H1 (cell line): ENCODE measurements at regions not wholly inside any gene's neighbourhood (a gene's known extent, or its start where the extent isn't known, plus 50 kb on each side); places are given as distances from the start of the nearest gene placed in this dataset.

Source experiments
- CTCF ChIA-PET: fragments of 300-600 bp; sonication (Branson Sonifier 250); formaldehyde crosslinking; loops from one replicate; lab custom pipeline; 2021; ENCODE audit not compliant: partially characterized antibody; lab: Charles Lee
- POLR2A ChIA-PET: fragments of 300-600 bp; sonication (Branson Sonifier 250); formaldehyde crosslinking; loops from one replicate; lab custom pipeline; 2021; ENCODE audit warnings: inconsistent platforms; ENCODE audit not compliant: partially characterized antibody; lab: Charles Lee
- DNase-seq, 2 experiments: peaks; one replicate each; pipeline versions ENCODE4 v3.0.0 to v3.0.0-alpha.2; 2010 to 2022; ENCODE audit warnings: low spot score in 2 of 2, low read depth in 1 of 2, mixed read lengths in 1 of 2
- FAIRE-seq: peaks from 2 replicates; lab custom pipeline; 2011; peaks lifted over from hg19 to GRCh38; lab: Jason Lieb, UNC
- H2AFZ ChIP-seq: 2 replicates; pipeline ENCODE4 v1.8.1; 2012; ENCODE audit warnings: low read length, inconsistent platforms
- H2AK5ac ChIP-seq: 2 replicates; pipeline ENCODE4 v1.6.1; 2013; ENCODE audit warnings: low read depth, low read length
- H2BK120ac ChIP-seq: replicated peaks from 2 replicates; pipeline ENCODE3; 2013; ENCODE audit warnings: low read depth, low read length, inconsistent platforms
- H2BK12ac ChIP-seq: 2 replicates; pipeline ENCODE4 v1.6.1; 2013; ENCODE audit warnings: low read depth, low read length
- H2BK15ac ChIP-seq: 2 replicates; pipeline ENCODE4 v1.6.1; 2013; ENCODE audit warnings: low read length
- H2BK20ac ChIP-seq: 2 replicates; pipeline ENCODE4 v1.6.1; 2013; ENCODE audit warnings: low read length
- H2BK5ac ChIP-seq: 2 replicates; pipeline ENCODE4 v1.6.1; 2013; ENCODE audit warnings: low read depth, low read length
- H3K14ac ChIP-seq: 2 replicates; pipeline ENCODE4 v1.6.1; 2013; ENCODE audit warnings: inconsistent platforms; ENCODE audit not compliant: insufficient read length
- H3K18ac ChIP-seq: 2 replicates; pipeline ENCODE4 v1.6.1; 2013; ENCODE audit warnings: low read length; ENCODE audit errors: extremely low read depth
- H3K23ac ChIP-seq: 2 replicates; pipeline ENCODE4 v1.6.1; 2013; ENCODE audit warnings: inconsistent platforms; ENCODE audit not compliant: insufficient read length
- H3K23me2 ChIP-seq: 2 replicates; pipeline ENCODE4 v1.6.1; 2013; ENCODE audit warnings: low read depth, low read length
- H3K27ac ChIP-seq: 2 replicates; pipeline ENCODE4 v1.6.1; 2011; ENCODE audit warnings: low read depth, low read length, inconsistent platforms
- H3K27me3 ChIP-seq, 4 experiments: replicated peaks in 1 of 4; 1 replicate in 1 of 4; 2 replicates in 3 of 4; pipeline versions ENCODE4 v1.6.1 to v1.8.1; 2011 to 2013; ENCODE audit warnings: low read length in 3 of 4, mild to moderate bottlenecking in 3 of 4, inconsistent platforms in 2 of 4, mixed read lengths in 2 of 4, moderate library complexity in 1 of 4; ENCODE audit not compliant: control insufficient read depth in 3 of 4, insufficient read depth in 3 of 4; ENCODE audit errors: extremely low read depth in 1 of 4
- H3K36me3 ChIP-seq, 4 experiments: 2 replicates each; pipeline versions ENCODE4 v1.6.1 to v1.8.1; 2011 to 2013; ENCODE audit warnings: mild to moderate bottlenecking in 4 of 4, low read length in 3 of 4, moderate library complexity in 2 of 4, control low read depth in 1 of 4, inconsistent platforms in 1 of 4; ENCODE audit not compliant: insufficient read depth in 4 of 4, control insufficient read depth in 2 of 4
- H3K4ac ChIP-seq: replicated peaks from 2 replicates; pipeline ENCODE3; 2013; ENCODE audit warnings: low read length, low read depth, mixed read lengths, inconsistent platforms; ENCODE audit not compliant: insufficient read length
- H3K4me1 ChIP-seq, 4 experiments: replicated peaks in 1 of 4; 1 replicate in 1 of 4; 2 replicates in 3 of 4; pipeline versions ENCODE4 v1.6.1 to v1.8.1; 2011 to 2013; ENCODE audit warnings: low read length in 3 of 4, inconsistent platforms in 2 of 4, mixed read lengths in 1 of 4; ENCODE audit not compliant: insufficient read depth in 4 of 4, control insufficient read depth in 3 of 4
- H3K4me2 ChIP-seq, 2 experiments: 2 replicates each; pipeline versions ENCODE4 v1.6.1 to v1.8.1; 2011 to 2013; ENCODE audit warnings: low read depth in 2 of 2, low read length in 2 of 2, control low read depth in 1 of 2, inconsistent platforms in 1 of 2, mild to moderate bottlenecking in 1 of 2; ENCODE audit not compliant: insufficient read depth in 1 of 2
- H3K4me3 ChIP-seq, 4 experiments: fragments of 200-600, 300-600 bp in 1 of 4; sonication (generic), shearing (Covaris generic), sonication (Bioruptor Twin) in 1 of 4; 2 replicates each; pipeline versions ENCODE4 v1.5.1 to v1.8.1; 2011 to 2016; ENCODE audit warnings: low read length in 4 of 4, low read depth in 3 of 4, control low read depth in 2 of 4, inconsistent platforms in 2 of 4, mild to moderate bottlenecking in 2 of 4, mixed read lengths in 1 of 4, moderate library complexity in 1 of 4; ENCODE audit not compliant: insufficient read depth in 2 of 4; ENCODE audit errors: extremely low read depth in 1 of 4
- H3K56ac ChIP-seq: replicated peaks from 2 replicates; pipeline ENCODE3; 2013; ENCODE audit warnings: low read depth, mild to moderate bottlenecking, mixed read lengths, low read length, inconsistent platforms; ENCODE audit not compliant: insufficient read length
- H3K79me1 ChIP-seq: 2 replicates; pipeline ENCODE4 v1.6.1; 2013; ENCODE audit warnings: low read depth, low read length, control low read depth
- H3K79me2 ChIP-seq, 2 experiments: 2 replicates each; pipeline versions ENCODE4 v1.6.1 to v1.8.1; 2012 to 2013; ENCODE audit warnings: low read length in 2 of 2, mild to moderate bottlenecking in 2 of 2, inconsistent platforms in 1 of 2; ENCODE audit not compliant: insufficient read depth in 2 of 2, control insufficient read depth in 1 of 2
- H3K9ac ChIP-seq, 4 experiments: replicated peaks in 1 of 4; 1 replicate in 1 of 4; 2 replicates in 3 of 4; pipeline versions ENCODE4 v1.6.1 to v1.8.1; 2011 to 2013; ENCODE audit warnings: low read depth in 3 of 4, low read length in 3 of 4, control low read depth in 2 of 4, mild to moderate bottlenecking in 2 of 4, moderate library complexity in 2 of 4, inconsistent platforms in 1 of 4; ENCODE audit errors: extremely low read depth in 1 of 4
- H3K9me3 ChIP-seq, 2 experiments: 2 replicates each; pipeline versions ENCODE4 v1.6.1 to v1.8.1; 2012 to 2013; ENCODE audit warnings: mild to moderate bottlenecking in 2 of 2, moderate library complexity in 2 of 2, control low read depth in 1 of 2, inconsistent platforms in 1 of 2, low read depth in 1 of 2, low read length in 1 of 2, mixed read lengths in 1 of 2; ENCODE audit not compliant: insufficient read depth in 2 of 2
- H4K20me1 ChIP-seq, 2 experiments: replicated peaks in 1 of 2; 2 replicates each; pipeline versions ENCODE3 to v1.8.1; 2011 to 2013; ENCODE audit warnings: inconsistent platforms in 2 of 2, low read length in 2 of 2, mild to moderate bottlenecking in 1 of 2; ENCODE audit not compliant: insufficient read depth in 2 of 2, control insufficient read depth in 1 of 2
- H4K5ac ChIP-seq: 2 replicates; pipeline ENCODE4 v1.6.1; 2013; ENCODE audit warnings: low read length, low read depth, mixed read lengths, inconsistent platforms; ENCODE audit not compliant: insufficient read length
- H4K8ac ChIP-seq: 2 replicates; pipeline ENCODE4 v1.8.0; 2013; ENCODE audit warnings: mild to moderate bottlenecking, moderate library complexity, low read length, inconsistent platforms; ENCODE audit not compliant: insufficient read depth; ENCODE audit errors: extremely low read depth
- H4K91ac ChIP-seq: replicated peaks from 2 replicates; pipeline ENCODE3; 2013; ENCODE audit warnings: low read length, mixed read lengths, inconsistent platforms; ENCODE audit not compliant: insufficient read length
- CTBP2 ChIP-seq: IDR thresholded peaks from 2 replicates; pipeline ENCODE4 v1.7.0; 2011; ENCODE audit warnings: borderline replicate concordance, mild to moderate bottlenecking, moderate library complexity, mixed read lengths, low read length; ENCODE audit not compliant: insufficient read depth, insufficient read length
- MAFK ChIP-seq: IDR thresholded peaks from 2 replicates; pipeline ENCODE4 v1.6.1; 2012; ENCODE audit warnings: low read depth, mild to moderate bottlenecking, improper control_type of control experiment, low read length
- RFX5 ChIP-seq: IDR thresholded peaks from 2 replicates; pipeline ENCODE4 v1.6.1; 2011; ENCODE audit warnings: low read depth, low read length, improper control_type of control experiment, borderline replicate concordance
- SIRT6 ChIP-seq: IDR thresholded peaks from one replicate; pipeline ENCODE4 v1.7.1; 2012; ENCODE audit warnings: low read length, inconsistent platforms
- WGBS, 2 experiments: shearing (Covaris generic) in 1 of 2; methylation state at CpG; one replicate each; pipeline versions ENCODE4 v1.1.6 to v1.1.7; 2013 to 2015; ENCODE audit warnings: low lambda C conversion rate in 2 of 2, mixed read lengths in 2 of 2, inconsistent platforms in 1 of 2, low coverage in 1 of 2, missing lambda C conversion rate in 1 of 2; ENCODE audit not compliant: insufficient replicate concordance in 2 of 2, insufficient coverage in 1 of 2, insufficient read length in 1 of 2; ENCODE audit errors: extremely low coverage in 1 of 2, missing lambda C conversion rate in 1 of 2; 5-methylcytosine and 5-hydroxymethylcytosine counted together

- H3K23ac ChIP-seq: no peak overlapping the region
- no peak overlapping the region for H2BK5ac ChIP-seq
- no peak overlapping the region for H3K4ac ChIP-seq
- H3K79me2 ChIP-seq: no peaks in the 10 kb centered on the region
- H3K9ac ChIP-seq: no peak overlapping the region
- no peak overlapping the region for H2BK120ac ChIP-seq
- no peak overlapping the region for H4K5ac ChIP-seq
- no peak overlapping the region for H2AFZ ChIP-seq
- H3K23me2 ChIP-seq: no peaks in the 10 kb centered on the region
- H2AK5ac ChIP-seq: no peak overlapping the region
- H3K9me3 ChIP-seq: peaks cover 0 to 3% of the 10 kb centered on the region in 2 experiments; a peak in 1 of 4 replicates
- TF ChIP-seq RFX5 (no peak), SIRT6 (no peak), MAFK (no peak), CTBP2 (no peak)
- FAIRE-seq (no peak), DNase-seq (no peak)
- no peaks in the 10 kb centered on the region for H3K27me3 ChIP-seq
- no peak overlapping the region for H3K4me3 ChIP-seq
- no peaks in the 10 kb centered on the region; a peak in 1 of 8 replicates for H3K36me3 ChIP-seq
- H3K14ac ChIP-seq: no peak overlapping the region
- H3K27ac ChIP-seq: no peak overlapping the region
- POLR2A ChIA-PET: no interaction called here
- H3K79me1 ChIP-seq: no peaks in the 10 kb centered on the region
- no peaks in the 10 kb centered on the region for H3K4me1 ChIP-seq
- WGBS, 2 experiments: 100% methylated on average over 2 of the region's 2 CpGs; no CpG with 5 or more reads in 1 of the 2 experiments
- H4K20me1 ChIP-seq: no peaks in the 10 kb centered on the region
- H3K4me2 ChIP-seq: no peak overlapping the region
- no peak overlapping the region for H2BK20ac ChIP-seq
- CTCF ChIA-PET: no interaction called here
- H3K56ac ChIP-seq: no peak overlapping the region
- no peak overlapping the region for H2BK12ac ChIP-seq
- no peak overlapping the region for H3K18ac ChIP-seq
- no peak overlapping the region for H2BK15ac ChIP-seq
- no peak overlapping the region for H4K8ac ChIP-seq
- no peak overlapping the region for H4K91ac ChIP-seq
Observed at GRCh38 chr11:56819916-56820315, 71.4 kb upstream of the OR9G4 start.
